HFF-Myc (cell line): ENCODE measurements at regions not wholly inside any gene's neighbourhood (a gene's known extent, or its start where the extent isn't known, plus 50 kb on each side); places are given as distances from the start of the nearest gene placed in this dataset.

Experiments
- DNase-seq: peaks from one replicate; pipeline ENCODE4 v3.0.0-alpha.2; 2011; ENCODE audit warnings: low read depth; ENCODE audit errors: extremely low read depth
- H3K4me3 ChIP-seq: replicated peaks from 2 replicates; pipeline ENCODE4 v1.5.1; 2011; ENCODE audit warnings: low read depth, mild to moderate bottlenecking, control low read depth, low read length
- TF ChIP-seq, protein P1 (sequence below): IDR thresholded peaks from 2 replicates; pipeline ENCODE4 v1.5.1; 2012; ENCODE audit warnings: mild to moderate bottlenecking, low read depth, low read length, control low read depth; ENCODE audit errors: missing control alignments

DNA sequence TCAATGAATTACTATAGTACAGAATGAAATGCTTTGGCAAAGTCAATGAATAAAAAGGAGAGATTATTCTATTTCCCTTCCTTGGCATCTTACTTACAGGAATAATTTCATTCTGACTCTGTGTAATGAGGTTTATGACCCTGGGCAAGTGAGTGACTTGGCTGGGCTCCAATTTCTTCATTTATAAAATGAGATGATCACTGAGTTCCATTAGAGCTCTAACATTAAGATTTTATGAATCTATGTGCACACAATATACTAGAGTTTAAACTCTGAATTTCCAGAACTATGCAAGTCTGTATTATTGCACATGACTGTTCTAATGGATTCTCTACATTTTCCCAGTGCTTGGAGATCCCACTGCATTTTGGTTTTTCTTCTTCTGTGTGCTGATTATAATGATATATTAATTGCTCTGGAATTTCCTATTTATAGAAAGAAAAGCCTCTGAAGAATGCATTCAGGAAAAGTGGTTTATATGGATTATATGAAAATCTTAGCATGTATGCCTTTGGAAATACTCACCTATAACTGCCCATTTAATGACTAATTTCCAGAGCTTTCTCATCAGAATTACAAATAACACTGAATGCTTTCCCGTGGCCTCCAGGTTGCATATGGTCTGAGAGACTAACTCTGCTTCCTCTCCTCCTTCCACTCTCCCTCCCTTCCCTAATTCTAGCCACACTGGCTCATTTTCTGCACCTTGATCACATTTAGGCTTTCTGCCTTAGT is 97.4 kb upstream of the CHRM3 start:
- TF ChIP-seq, protein P1, sequence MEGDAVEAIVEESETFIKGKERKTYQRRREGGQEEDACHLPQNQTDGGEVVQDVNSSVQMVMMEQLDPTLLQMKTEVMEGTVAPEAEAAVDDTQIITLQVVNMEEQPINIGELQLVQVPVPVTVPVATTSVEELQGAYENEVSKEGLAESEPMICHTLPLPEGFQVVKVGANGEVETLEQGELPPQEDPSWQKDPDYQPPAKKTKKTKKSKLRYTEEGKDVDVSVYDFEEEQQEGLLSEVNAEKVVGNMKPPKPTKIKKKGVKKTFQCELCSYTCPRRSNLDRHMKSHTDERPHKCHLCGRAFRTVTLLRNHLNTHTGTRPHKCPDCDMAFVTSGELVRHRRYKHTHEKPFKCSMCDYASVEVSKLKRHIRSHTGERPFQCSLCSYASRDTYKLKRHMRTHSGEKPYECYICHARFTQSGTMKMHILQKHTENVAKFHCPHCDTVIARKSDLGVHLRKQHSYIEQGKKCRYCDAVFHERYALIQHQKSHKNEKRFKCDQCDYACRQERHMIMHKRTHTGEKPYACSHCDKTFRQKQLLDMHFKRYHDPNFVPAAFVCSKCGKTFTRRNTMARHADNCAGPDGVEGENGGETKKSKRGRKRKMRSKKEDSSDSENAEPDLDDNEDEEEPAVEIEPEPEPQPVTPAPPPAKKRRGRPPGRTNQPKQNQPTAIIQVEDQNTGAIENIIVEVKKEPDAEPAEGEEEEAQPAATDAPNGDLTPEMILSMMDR = no peak
- DNase-seq = no peak

DNA sequence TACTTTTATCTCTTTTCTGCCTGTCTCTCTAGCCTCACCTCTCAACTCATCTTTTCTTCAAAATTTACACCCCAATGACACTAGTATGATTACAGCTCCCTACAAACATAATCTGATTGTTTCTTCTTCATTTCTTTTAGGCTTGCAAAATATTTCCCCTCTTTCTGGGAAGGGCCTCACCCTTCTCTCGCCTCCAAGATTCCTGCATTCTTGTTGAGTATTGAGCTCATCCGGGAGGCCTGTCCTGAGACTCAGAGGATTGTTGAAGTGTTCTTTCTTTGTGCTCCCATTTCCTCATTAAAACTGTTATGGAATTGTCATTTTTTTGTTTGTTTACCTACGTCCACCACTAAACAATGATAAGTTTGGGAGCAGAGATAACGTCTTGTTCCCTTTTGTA is 99.1 kb upstream of the CHRM3 start:
- H3K4me3 ChIP-seq = no peak overlapping the region
- DNase-seq = no peak
- TF ChIP-seq, protein P1 = no peak

More for the DNA sequence above, 97.4 kb upstream of the CHRM3 start:
- no peak overlapping the region for H3K4me3 ChIP-seq

DNA sequence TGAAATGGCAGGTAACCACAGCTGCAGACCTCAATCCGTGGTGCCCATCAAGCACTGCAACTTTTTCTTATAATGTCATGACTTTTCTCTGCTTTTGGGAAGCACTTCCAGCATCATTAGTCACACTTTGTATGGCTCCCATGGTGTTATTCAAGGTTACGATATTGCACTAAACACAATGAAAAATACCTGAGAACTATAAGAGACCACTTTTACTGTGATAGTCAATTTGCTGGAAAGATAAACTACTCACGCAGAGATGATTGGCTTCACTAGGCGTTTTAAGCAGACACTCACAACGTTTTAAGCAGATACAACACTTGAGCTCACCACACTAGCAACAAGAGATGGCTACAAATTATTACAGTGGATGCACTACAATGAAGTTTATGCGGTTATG is 103.2 kb upstream of the CHRM3 start:
- TF ChIP-seq, protein P1 = no peak
- DNase-seq = no peak

DNA sequence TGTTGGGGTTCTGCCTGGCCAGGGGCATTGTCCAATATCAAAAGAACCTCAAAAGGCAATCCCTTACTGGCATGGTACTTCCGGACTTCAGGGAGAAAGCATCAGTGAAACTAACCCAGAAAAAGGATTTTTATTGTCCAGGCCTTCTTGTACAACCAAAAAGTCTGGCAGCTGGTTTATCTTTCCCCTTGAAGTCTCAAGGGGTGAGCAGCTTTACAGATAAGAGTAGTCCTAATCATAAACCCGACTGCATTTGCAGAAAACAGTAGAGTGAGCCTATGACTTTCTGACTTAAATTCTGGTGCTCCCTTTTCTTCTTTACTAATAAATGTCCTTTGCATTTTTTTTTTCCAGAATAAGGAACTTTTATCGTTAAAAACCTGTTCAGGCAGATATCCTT is 104.0 kb upstream of the CHRM3 start:
- no peak for DNase-seq
- TF ChIP-seq, protein P1 = no peak
- H3K4me3 ChIP-seq = no peak overlapping the region

More for the DNA sequence above, 103.2 kb upstream of the CHRM3 start:
- H3K4me3 ChIP-seq = no peak overlapping the region

DNA sequence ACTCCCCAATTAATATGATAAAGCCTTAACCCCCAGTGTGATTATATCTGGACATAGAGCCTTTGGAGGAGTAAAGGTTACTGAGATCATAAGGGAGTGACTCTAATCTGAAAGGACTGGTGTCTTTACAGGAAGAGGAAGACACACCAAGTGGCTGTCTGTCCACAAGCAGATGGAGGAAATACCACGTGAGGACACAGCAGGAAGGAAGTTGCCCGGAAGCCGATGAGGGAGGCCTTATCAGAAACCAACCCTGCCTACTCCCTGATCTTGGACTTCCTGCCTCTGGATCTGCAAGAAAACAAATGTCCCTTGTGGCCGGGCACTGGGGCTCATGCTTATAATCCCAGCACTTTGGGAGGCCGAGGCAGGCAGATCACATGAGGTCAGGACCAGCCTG is 110.3 kb upstream of the CHRM3 start:
- TF ChIP-seq, protein P1 = no peak
- DNase-seq = no peak

DNA sequence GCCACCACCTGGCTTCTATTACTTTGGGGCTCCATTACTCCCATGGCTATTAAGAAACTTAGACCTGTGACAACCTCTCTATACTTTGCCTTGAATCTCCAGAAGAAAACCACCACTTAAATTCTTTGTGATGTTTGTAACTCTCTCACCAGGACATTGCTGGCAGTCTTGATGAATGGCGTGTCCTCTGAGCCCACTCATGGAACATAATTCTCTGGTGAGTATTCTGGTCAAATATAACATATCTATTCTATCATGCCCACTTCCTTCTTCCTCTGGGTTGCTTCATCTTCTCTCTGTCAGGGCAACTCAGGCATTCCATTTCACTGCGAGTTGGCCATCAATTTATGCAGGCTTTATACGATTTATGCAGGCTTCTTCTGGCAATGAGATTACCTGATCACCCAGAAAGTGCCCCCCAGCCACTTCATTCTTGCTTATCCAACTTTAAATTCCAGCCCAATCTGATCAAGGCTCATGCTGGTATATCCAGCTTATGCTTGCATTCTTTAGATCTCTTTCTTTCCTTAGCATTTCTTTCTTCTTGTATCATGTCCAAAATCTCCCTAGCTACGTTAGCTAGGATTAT is 112.0 kb upstream of the CHRM3 start:
- TF ChIP-seq, protein P1 = no peak
- H3K4me3 ChIP-seq = no peak overlapping the region
- no peak for DNase-seq

More for the DNA sequence above, 110.3 kb upstream of the CHRM3 start:
- H3K4me3 ChIP-seq = no peak overlapping the region
